ENCODE measurements at regions not wholly inside any gene's neighbourhood (a gene's known extent, or its start where the extent isn't known, plus 50 kb on each side); places are given as distances from the start of the nearest gene placed in this dataset.
"Not testable (repeated sequence)": the region's sequence is repeated elsewhere in the genome, so short reads cannot be mapped to it uniquely, and the experiment has no call there.

DNA sequence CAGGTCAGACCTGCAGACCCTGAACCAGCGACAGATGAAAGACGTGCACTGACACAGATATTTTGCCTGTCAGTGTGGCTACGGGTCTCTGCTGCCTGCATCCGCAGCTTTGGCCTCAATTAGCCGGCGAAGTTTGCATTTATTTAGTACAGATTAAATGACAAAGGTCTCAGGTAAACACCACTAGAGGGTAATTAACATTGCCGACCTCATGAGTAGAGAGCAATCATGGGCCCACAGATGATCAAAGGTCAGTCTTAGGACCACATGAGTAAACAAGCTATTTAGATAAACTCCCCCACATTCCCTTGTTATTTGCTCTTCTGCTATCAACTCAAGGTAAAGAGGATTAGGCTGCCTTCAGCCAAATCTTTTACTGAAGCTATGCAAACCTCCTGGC, 248.1 kb upstream of the SEL1L start:
- not testable (repeated sequence) for TF ChIP-seq POLR2AphosphoS5 (IDR thresholded peaks at IDR 0.05; ENCODE audit: borderline replicate concordance, low read depth, low read length); EZH2 (IDR thresholded peaks at IDR 0.05)
